GM10266 (cell line): ENCODE measurements at regions not wholly inside any gene's neighbourhood (a gene's known extent, or its start where the extent isn't known, plus 50 kb on each side); places are given as distances from the start of the nearest gene placed in this dataset.

Experiments
- DNase-seq: peaks from one replicate; pipeline ENCODE4 v3.0.0; 2012; ENCODE audit errors: extremely low spot score
- TF ChIP-seq, protein P1 (sequence below): IDR thresholded peaks from 2 replicates; pipeline ENCODE4 v1.5.1; 2012; ENCODE audit warnings: mild to moderate bottlenecking, low read depth; ENCODE audit not compliant: control insufficient read depth, insufficient read depth; ENCODE audit errors: missing control alignments

DNA sequence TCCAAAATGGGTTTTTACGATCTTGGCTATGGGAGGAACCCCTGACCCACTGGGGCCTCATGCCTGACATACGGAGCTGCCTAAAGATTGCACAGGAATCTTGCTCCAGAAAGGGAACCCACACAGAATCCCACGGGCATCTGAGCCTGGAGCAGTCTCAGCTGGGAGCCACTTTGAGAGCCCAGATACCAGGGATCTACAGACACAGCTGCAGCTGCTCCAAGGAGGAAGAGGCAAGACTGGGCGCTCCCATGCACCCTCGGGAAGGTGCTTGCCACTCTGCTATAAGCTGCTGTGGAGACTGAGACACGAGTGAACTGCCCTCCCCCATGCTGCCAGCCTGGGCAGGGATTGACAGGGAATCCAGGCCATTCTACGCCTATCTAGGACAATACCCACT, 202.5 kb downstream of the REEP3 start:
- no peak for DNase-seq
- TF ChIP-seq, protein P1, sequence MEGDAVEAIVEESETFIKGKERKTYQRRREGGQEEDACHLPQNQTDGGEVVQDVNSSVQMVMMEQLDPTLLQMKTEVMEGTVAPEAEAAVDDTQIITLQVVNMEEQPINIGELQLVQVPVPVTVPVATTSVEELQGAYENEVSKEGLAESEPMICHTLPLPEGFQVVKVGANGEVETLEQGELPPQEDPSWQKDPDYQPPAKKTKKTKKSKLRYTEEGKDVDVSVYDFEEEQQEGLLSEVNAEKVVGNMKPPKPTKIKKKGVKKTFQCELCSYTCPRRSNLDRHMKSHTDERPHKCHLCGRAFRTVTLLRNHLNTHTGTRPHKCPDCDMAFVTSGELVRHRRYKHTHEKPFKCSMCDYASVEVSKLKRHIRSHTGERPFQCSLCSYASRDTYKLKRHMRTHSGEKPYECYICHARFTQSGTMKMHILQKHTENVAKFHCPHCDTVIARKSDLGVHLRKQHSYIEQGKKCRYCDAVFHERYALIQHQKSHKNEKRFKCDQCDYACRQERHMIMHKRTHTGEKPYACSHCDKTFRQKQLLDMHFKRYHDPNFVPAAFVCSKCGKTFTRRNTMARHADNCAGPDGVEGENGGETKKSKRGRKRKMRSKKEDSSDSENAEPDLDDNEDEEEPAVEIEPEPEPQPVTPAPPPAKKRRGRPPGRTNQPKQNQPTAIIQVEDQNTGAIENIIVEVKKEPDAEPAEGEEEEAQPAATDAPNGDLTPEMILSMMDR, result no peak

DNA sequence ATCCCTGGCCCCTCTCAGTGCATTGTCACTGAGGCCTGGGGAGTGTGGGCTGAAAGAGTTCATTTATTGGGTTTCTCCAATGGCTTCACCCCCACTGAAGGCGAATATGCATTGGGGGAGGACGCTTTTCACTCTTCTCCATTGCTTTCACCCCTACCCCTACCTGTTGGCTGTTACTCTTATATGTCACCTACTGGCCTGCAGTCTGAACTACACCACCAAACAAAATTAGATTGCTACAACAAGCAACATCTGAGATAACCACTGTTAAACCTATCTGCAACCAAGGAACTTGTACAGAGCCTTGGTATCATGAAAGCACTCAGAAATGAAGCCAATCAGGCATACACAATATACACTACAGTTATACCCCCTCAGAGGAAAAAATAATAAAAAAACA, 203.7 kb downstream of the REEP3 start:
- no peak for DNase-seq
- TF ChIP-seq, protein P1, result peak; percentile 11

DNA sequence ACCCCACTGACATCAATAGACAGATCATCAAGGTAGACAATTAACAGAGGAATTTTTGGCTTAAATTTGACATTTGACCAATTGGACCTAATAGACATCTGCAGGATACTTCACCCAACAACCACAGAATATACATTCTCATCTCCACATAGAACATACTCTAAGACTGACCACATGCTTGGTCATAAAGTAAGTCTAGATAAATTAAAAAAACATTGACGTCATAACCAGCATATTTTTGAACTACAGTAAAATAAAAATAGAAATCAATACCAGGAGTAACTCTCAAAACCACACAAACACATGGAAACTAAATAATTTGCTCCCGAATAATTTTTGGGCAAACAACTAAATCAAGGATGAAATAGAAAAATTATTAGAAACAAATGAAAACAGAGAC, 205.7 kb downstream of the REEP3 start:
- no peak for DNase-seq

DNA sequence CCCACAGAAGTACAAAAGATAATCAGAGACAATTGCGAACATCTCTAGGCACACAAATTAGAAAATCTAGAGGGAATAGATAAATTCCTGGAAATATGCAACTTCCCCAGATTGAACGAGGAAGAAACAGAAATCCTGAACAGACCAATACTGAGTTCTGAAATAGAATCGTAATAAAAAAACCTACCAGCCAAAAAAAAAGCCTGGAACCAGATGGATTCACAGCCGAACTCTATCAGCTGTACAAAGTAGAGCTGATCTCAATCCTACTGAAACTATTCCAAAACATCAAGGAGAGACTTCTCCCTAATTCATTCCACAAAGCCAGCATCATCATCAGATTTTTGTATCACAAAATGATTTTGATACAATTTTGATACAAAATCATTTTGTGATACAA, 206.4 kb downstream of the REEP3 start:
- no peak for DNase-seq
- TF ChIP-seq, protein P1, result no peak

More for the DNA sequence above, 205.7 kb downstream of the REEP3 start:
- TF ChIP-seq, protein P1, result no peak

DNA sequence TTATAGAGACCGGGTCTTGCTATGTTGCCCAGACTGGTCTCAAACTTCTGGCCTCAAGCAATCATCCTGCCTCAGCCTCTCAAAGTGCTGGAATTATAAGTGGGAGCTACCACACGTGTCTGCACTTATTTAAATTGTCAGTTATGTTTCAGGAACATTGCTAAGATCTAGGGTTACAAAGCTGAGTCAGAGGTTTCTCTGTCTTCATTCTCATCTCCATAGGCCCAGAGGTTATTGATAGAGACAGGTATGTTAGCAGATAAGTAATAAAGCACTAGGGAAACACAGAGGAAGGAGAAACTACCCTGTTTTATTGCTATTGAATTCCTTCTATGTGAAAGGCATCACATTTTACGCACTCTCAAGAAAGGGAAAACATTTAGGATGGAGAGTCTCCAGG, 214.1 kb downstream of the REEP3 start:
- TF ChIP-seq, protein P1, result no peak
- DNase-seq, result no peak

DNA sequence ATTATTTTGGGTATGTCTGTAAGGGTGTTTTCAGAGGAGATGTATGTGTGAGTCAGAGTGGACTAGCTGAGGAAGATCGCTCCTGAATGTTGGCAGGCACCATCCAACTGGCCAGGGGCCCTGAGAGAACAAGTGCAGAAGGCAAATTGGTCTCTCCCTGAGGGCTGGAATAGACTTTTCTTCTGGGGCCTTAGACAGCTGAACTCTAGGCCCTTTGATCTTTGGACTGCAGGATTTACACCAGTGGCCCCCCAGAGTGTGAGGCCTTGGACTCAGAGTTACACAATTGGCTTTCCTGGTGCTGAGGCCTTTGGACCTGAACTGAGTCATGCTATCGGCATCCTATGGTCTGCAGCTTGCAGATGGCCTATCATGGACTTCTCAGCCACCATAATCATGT, 217.2 kb downstream of the REEP3 start:
- DNase-seq, result no peak
- TF ChIP-seq, protein P1, result no peak

DNA sequence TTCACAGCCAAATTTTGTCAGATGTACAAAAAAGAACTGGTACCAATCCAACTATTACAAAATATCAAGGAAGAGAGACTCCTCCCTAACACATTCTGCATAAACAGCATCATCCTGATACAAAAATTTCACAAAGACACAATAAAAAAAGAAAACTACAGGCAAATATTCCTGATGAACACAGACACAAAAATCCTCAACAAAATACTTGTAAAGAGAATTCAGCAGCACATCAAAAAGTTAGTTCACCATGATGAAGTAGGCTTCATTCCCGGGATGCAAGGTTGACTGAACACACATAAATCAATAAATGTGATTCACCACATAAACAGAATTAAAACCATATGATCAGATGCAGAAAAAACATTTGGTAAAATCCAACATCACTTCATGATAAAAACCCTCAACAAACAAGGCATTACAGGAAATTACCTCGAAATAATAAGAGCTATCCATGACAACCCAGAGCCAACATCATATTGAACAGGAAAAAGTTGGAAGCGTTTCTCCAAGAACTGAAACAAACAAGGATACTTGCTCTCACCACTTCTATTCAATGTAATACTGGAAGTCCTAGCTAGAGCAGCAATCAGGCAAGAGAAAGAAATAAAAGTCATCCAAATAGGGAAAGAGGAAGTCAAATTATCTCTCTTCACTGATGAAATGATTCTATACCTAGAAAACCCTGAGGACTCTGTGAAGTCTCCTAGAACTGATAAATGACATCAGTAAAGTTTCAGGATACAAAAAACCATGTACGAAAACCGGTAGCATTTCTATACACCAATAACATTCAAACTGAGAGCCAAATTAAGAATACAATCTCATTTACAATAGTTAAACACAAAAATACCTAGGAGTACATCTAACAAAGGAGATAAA, 223.1 kb downstream of the REEP3 start:
- TF ChIP-seq, protein P1, result no peak
- DNase-seq, result no peak
